ACC112 (cell line): ENCODE measurements at regions not wholly inside any gene's neighbourhood (a gene's known extent, or its start where the extent isn't known, plus 50 kb on each side); places are given as distances from the start of the nearest gene placed in this dataset.
"Not testable (repeated sequence)": the region's sequence is repeated elsewhere in the genome, so short reads cannot be mapped to it uniquely, and the experiment has no call there.

Experiments used
- H2AFZ ChIP-seq: fragments of 200-600 bp; sonication (generic); one replicate; pipeline ENCODE4 v1.6.0; 2017; ENCODE audit warnings: antibody characterized with exemption, low read length; ENCODE audit not compliant: unreplicated experiment
- H3K27ac ChIP-seq: fragments of 200-600 bp; sonication (generic); 2 replicates; pipeline ENCODE4 v1.5.1; 2014; ENCODE audit warnings: low read depth, mild to moderate bottlenecking, antibody characterized with exemption, low read length, moderate library complexity
- H3K27me3 ChIP-seq: fragments of 200-600 bp; sonication (generic); 2 replicates; pipeline ENCODE4 v1.6.1; 2014; ENCODE audit warnings: mild to moderate bottlenecking, antibody characterized with exemption, low read length, moderate library complexity, mixed read lengths; ENCODE audit not compliant: insufficient read depth
- H3K36me3 ChIP-seq: fragments of 200-600 bp; sonication (generic); 2 replicates; pipeline ENCODE4 v1.6.1; 2016; ENCODE audit warnings: mild to moderate bottlenecking, antibody characterized with exemption, low read length, moderate library complexity, mixed read lengths; ENCODE audit not compliant: insufficient read depth
- H3K4me1 ChIP-seq: fragments of 200-600 bp; sonication (generic); one replicate; pipeline ENCODE4 v1.6.1; 2016; ENCODE audit warnings: low read length, mixed read lengths; ENCODE audit not compliant: insufficient read depth, unreplicated experiment, control insufficient read depth
- H3K4me3 ChIP-seq: fragments of 200-600 bp; sonication (generic); 2 replicates; pipeline ENCODE4 v1.5.1; 2014; ENCODE audit warnings: mild to moderate bottlenecking, low read depth, low read length
- H3K79me2 ChIP-seq: fragments of 200-600 bp; sonication (generic); one replicate; pipeline ENCODE4 v1.6.0; 2016; ENCODE audit warnings: low read length; ENCODE audit not compliant: control insufficient read depth, unreplicated experiment, insufficient read depth

DNA sequence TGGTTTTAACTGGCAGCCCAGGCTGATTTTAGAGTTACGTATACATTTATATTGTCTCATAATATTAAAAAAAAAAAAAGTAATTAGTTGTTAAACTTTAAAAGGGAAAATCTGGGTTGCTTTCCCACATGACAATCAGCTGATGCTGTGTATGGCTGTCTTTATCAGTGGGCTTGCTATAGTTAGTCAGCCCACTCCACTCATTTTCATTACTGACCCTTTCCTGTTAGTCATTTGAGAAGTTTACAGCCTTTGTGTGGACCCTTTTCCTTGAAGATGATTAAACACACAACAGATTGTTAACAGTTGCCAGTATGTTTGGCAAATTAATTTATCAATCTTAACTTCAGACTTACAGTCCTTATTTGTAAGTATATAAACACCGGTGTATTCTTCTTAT is 164.5 kb upstream of the AGR3 start:
- Histone ChIP-seq H3K27me3 (no peaks in the 10 kb centered on the region), H3K4me3 (no peak overlapping the region), H3K36me3 (no peaks in the 10 kb centered on the region), H3K79me2 (no peaks in the 10 kb centered on the region), H2AFZ (no peak overlapping the region), H3K27ac (no peak overlapping the region), H3K4me1 (peaks cover 25% of the 10 kb centered on the region)

- Histone ChIP-seq H2AFZ (no peak overlapping the region), H3K4me1 (peaks cover 23% of the 10 kb centered on the region), H3K27me3 (no peaks in the 10 kb centered on the region), H3K4me3 (no peak overlapping the region), H3K36me3 (no peaks in the 10 kb centered on the region), H3K79me2 (no peaks in the 10 kb centered on the region), H3K27ac (no peak overlapping the region)
These were observed 164.9 kb upstream of the AGR3 start for GRCh38 chr7:17046666-17047065.

DNA sequence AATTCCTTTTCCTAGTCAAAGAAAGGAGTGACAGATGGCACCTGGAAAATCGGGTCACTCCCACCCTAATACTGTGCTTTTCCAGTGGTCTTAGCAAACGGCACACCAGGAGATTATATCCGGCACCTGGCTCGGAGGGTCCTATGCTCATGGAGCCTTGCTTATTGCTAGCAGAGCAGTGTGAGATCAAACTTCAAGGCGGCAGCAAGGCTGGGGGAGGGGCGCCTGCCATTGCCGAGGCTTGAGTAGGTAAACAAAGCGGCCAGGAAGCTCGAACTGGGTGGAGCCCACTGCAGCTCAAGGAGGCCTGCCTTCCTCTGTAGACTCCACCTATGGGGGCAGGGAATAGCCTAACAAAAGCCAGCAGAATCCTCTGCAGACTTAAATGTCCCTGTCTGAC is 171.4 kb upstream of the AGR3 start:
- H3K79me2 ChIP-seq, H3K27me3 ChIP-seq: not testable (repeated sequence)
- H3K4me1 ChIP-seq = peaks cover 18% of the 10 kb centered on the region

GRCh38 chr7:17054206-17054605 is 172.4 kb upstream of the AGR3 start:
- no peaks in the 10 kb centered on the region for H3K27me3 ChIP-seq
- H2AFZ ChIP-seq = no peak overlapping the region
- no peak overlapping the region for H3K4me3 ChIP-seq
- peaks cover 28% of the 10 kb centered on the region for H3K4me1 ChIP-seq
- no peaks in the 10 kb centered on the region for H3K36me3 ChIP-seq
- no peaks in the 10 kb centered on the region for H3K79me2 ChIP-seq
- no peak overlapping the region for H3K27ac ChIP-seq

More for the DNA sequence above, 171.4 kb upstream of the AGR3 start:
- H3K36me3 ChIP-seq, H3K4me3 ChIP-seq, H3K27ac ChIP-seq, H2AFZ ChIP-seq: not testable (repeated sequence)

DNA sequence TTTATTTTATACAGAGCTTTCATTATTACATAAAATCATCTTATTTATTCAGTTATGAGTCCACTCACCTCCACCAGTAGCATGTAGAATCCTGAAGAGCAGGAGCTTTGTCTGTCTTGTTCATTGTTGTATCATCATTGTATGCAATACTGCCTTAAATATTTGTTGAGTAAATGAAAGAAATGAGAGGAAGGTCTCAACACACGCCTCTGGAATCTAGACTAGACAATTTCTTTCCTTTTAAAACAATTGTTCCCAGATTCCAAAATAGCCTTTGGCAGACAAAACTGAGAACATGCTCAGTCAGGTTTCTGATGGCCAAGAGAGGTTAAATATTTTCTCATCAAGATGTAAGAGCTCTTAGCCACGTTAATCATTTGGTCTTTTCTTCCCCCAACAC is 173.1 kb upstream of the AGR3 start:
- Histone ChIP-seq H2AFZ (no peak overlapping the region), H3K4me3 (no peak overlapping the region), H3K27me3 (no peaks in the 10 kb centered on the region), H3K79me2 (no peaks in the 10 kb centered on the region), H3K27ac (no peak overlapping the region), H3K36me3 (no peaks in the 10 kb centered on the region), H3K4me1 (peaks cover 28% of the 10 kb centered on the region)

DNA sequence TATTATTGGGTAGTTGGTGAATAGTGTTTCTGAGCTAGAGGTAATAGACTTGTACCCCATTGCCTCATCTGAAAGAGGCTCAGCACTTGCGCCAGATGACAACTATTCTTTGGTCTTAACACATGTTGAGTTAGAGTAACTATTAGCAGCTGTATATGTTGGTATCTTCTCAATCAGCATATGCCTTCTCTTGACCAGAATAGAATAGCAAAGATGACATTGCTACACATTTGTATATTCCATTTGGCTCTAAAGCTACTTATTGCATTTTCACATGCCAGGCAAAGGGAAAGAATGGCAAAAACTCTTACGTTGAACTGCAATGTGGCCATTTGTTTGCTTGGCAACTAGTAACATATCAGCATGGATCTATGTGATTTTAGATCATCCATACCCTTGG is 173.8 kb upstream of the AGR3 start:
- Histone ChIP-seq H3K4me3 (no peak overlapping the region), H3K27ac (no peak overlapping the region), H3K36me3 (no peaks in the 10 kb centered on the region), H3K4me1 (peaks cover 28% of the 10 kb centered on the region), H3K79me2 (no peaks in the 10 kb centered on the region), H3K27me3 (no peaks in the 10 kb centered on the region), H2AFZ (no peak overlapping the region)

DNA sequence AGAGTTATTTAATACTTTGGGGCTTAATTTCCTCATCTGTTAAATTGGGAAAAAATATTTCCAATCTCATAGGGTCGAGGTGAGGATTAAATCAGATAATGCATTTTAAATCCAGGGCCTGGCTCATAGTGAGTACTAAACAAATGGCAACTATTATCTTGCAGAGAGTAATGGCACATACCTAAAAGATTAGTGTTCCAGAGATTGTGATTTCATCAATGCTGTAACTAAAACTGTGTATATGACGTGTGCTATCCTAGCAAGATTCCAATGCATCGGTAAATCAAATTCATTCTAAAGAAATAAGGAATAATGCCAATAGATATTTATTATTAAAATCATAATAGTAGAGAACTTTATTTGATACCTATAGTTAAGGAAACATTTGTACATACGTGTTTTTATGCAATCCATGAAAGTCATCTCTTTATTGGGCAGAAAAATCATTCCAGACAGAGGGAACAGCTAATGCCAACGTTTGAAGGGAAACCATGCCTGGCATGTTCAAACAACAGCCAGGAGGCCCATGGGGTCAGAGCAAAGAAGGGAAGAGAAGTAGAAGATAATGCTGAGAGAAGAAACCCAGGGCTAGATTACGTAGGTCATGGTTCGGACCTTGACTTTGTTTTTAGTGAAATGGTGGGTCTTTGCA is 174.8 kb upstream of the AGR3 start:
- Histone ChIP-seq H3K4me1 (peaks cover 28% of the 10 kb centered on the region), H3K79me2 (no peaks in the 10 kb centered on the region), H2AFZ (no peak overlapping the region), H3K27me3 (no peaks in the 10 kb centered on the region), H3K4me3 (no peak overlapping the region), H3K27ac (peak overlapping the region; percentile 46), H3K36me3 (no peaks in the 10 kb centered on the region)

- no peaks in the 10 kb centered on the region for H3K79me2 ChIP-seq
- H3K4me1 ChIP-seq = peaks cover 28% of the 10 kb centered on the region
These were observed 175.3 kb upstream of the AGR3 start for GRCh38 chr7:17057143-17057509.

DNA sequence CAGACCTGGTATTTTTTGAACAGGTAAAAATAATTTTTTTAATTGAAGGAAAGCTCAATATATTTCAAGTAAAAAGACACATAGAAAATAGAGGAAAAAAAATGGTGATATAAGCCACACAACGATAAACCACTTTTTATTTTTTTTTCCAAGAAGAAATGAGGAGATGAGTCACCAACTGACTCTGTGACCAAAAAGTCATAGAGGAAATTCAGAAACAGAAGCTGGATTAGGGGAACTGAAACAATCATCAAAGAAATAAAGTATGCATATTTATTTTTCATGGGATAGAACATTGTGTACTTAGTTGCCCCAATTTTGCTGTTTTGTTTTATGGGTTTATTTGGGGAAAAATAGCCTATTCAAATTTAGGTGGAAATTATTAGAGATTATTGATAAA is 176.8 kb upstream of the AGR3 start:
- H2AFZ ChIP-seq = peak overlapping the region; percentile 49
- no peaks in the 10 kb centered on the region for H3K79me2 ChIP-seq
- H3K36me3 ChIP-seq = no peaks in the 10 kb centered on the region
- H3K4me3 ChIP-seq = no peak overlapping the region
- H3K27ac ChIP-seq = peak overlapping the region; percentile 48
- peaks cover 32% of the 10 kb centered on the region for H3K4me1 ChIP-seq
- no peaks in the 10 kb centered on the region for H3K27me3 ChIP-seq

More at GRCh38 chr7:17057143-17057509, 175.3 kb upstream of the AGR3 start:
- peak overlapping the region; percentile 46 for H3K27ac ChIP-seq
- no peak overlapping the region for H3K4me3 ChIP-seq
- H3K36me3 ChIP-seq = no peaks in the 10 kb centered on the region
- no peaks in the 10 kb centered on the region for H3K27me3 ChIP-seq
- no peak overlapping the region for H2AFZ ChIP-seq

DNA sequence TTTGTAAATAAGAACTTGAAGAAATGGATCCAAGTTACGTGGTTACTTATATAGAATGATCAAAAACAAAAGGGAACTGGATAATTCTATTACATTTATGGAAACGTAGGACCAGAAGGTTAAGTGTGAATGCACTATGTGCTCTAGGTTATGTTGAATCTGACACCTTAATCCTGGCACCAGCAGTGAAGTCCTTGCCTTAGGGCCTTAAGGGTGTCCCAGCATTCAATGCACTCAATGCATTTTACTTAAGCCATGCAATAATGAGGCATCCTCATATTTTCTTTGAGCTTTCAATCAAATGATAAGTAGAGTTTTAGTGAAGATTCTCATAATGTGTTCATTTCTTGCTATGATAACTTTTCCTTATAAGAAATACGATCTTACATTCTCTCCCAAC is 178.3 kb upstream of the AGR3 start:
- peaks cover 32% of the 10 kb centered on the region for H3K4me1 ChIP-seq
- H2AFZ ChIP-seq = no peak overlapping the region
- no peaks in the 10 kb centered on the region for H3K27me3 ChIP-seq
- H3K79me2 ChIP-seq = no peaks in the 10 kb centered on the region
- H3K27ac ChIP-seq = no peak overlapping the region
- H3K36me3 ChIP-seq = no peaks in the 10 kb centered on the region
- H3K4me3 ChIP-seq = no peak overlapping the region

DNA sequence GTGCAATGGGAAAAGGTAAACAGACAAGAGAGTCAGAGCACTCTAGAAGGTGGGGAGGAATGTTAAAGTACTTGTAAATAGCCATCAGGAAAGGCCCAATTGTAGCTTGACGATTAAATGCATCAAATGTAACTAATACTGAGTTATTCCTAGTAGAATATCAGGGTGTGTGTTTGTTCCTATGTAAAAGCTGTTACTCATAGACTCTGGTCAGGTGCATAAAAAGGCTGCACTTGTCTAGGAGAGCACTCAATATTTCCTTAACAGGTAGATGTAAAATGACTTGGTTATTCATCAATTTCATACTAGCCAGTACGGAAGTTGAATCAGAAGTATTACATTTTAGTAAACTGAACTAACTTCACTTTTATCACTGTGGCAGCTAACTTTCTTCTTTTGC is 179.7 kb upstream of the AGR3 start:
- Histone ChIP-seq H3K27ac (no peak overlapping the region), H3K4me1 (peaks cover 27% of the 10 kb centered on the region), H3K36me3 (no peaks in the 10 kb centered on the region), H3K79me2 (no peaks in the 10 kb centered on the region), H3K4me3 (no peak overlapping the region), H3K27me3 (no peaks in the 10 kb centered on the region), H2AFZ (no peak overlapping the region)
